Endothelial cell of umbilical vein (primary cell): ENCODE measurements at regions not wholly inside any gene's neighbourhood (a gene's known extent, or its start where the extent isn't known, plus 50 kb on each side); places are given as distances from the start of the nearest gene placed in this dataset.

Source experiments
- BruUV-seq: library from RNA; stranded (reverse); fragments of 400-500 nt; replicated peaks from 2 replicates; lab custom pipeline; 2021; lab: Mats Ljungman, UMichigan
- CTCF ChIA-PET: fragments of 300-600, 350-600 bp; sonication (Branson Sonifier 250); formaldehyde crosslinking; loops from one replicate; lab custom pipeline; 2021; ENCODE audit warnings: antibody characterized with exemption, inconsistent platforms; lab: Charles Lee
- POLR2A ChIA-PET: fragments of 300-600, 350-600 bp; sonication (Branson Sonifier 250); formaldehyde crosslinking; loops from one replicate; lab custom pipeline; 2021; ENCODE audit warnings: antibody characterized with exemption, inconsistent platforms; lab: Charles Lee
- DNase-seq: peaks from one replicate; pipeline ENCODE4 v3.0.0-alpha.2; 2011; ENCODE audit warnings: low read depth, low spot score
- FAIRE-seq: peaks from 2 replicates; lab custom pipeline; 2011; peaks lifted over from hg19 to GRCh38; lab: Jason Lieb, UNC
- H2AFZ ChIP-seq: 2 replicates; pipeline ENCODE4 v1.6.0; 2012; ENCODE audit warnings: low read depth, low read length, control low read depth, inconsistent platforms
- H3K27ac ChIP-seq: 2 replicates; pipeline ENCODE4 v1.5.1; 2011; ENCODE audit warnings: low read depth, mild to moderate bottlenecking, control low read depth, low read length, moderate library complexity; ENCODE audit not compliant: insufficient read depth
- H3K27me3 ChIP-seq, 2 experiments: 2 replicates each; pipeline versions ENCODE4 v1.6.0 to v1.6.1; 2011; ENCODE audit warnings: low read length in 2 of 2, mixed read lengths in 1 of 2; ENCODE audit not compliant: control insufficient read depth in 2 of 2, insufficient read depth in 2 of 2
- H3K36me3 ChIP-seq, 2 experiments: 2 replicates in 1 of 2; 3 replicates in 1 of 2; pipeline ENCODE4 v1.5.1; 2011; ENCODE audit warnings: low read length in 2 of 2, mild to moderate bottlenecking in 1 of 2, moderate library complexity in 1 of 2; ENCODE audit not compliant: control insufficient read depth in 2 of 2, insufficient read depth in 2 of 2; ENCODE audit errors: extremely low read depth in 1 of 2
- H3K4me1 ChIP-seq: 3 replicates; pipeline ENCODE4 v1.5.1; 2011; ENCODE audit warnings: mild to moderate bottlenecking, low read length; ENCODE audit not compliant: control insufficient read depth, insufficient read depth; ENCODE audit errors: extremely low read depth
- H3K4me2 ChIP-seq: 2 replicates; pipeline ENCODE4 v1.6.1; 2011; ENCODE audit warnings: low read length, control low read depth, mixed read lengths; ENCODE audit not compliant: insufficient read depth
- H3K4me3 ChIP-seq, 3 experiments: fragments of 200-600 bp in 1 of 3; sonication (generic), shearing (Covaris generic) in 1 of 3; replicated peaks in 1 of 3; 2 replicates each; pipeline ENCODE4 v1.5.1; 2011 to 2016; ENCODE audit warnings: control low read depth in 3 of 3, low read length in 3 of 3, mild to moderate bottlenecking in 2 of 3, inconsistent platforms in 1 of 3, low read depth in 1 of 3, moderate library complexity in 1 of 3; ENCODE audit not compliant: insufficient read depth in 1 of 3
- H3K79me2 ChIP-seq: 2 replicates; pipeline ENCODE4 v1.6.0; 2012; ENCODE audit warnings: low read length, inconsistent platforms; ENCODE audit not compliant: control insufficient read depth, insufficient read depth
- H3K9ac ChIP-seq: replicated peaks from 2 replicates; pipeline ENCODE3; 2011; ENCODE audit warnings: low read length, control low read depth; ENCODE audit not compliant: insufficient read depth; ENCODE audit errors: extremely low read depth
- H3K9me1 ChIP-seq: replicated peaks from 3 replicates; pipeline ENCODE4 v1.6.0; 2011; ENCODE audit warnings: mild to moderate bottlenecking, low read length; ENCODE audit not compliant: control insufficient read depth, insufficient read depth; ENCODE audit errors: extremely low read depth
- H3K9me3 ChIP-seq: replicated peaks from 2 replicates; pipeline ENCODE4 v1.5.1; 2012; ENCODE audit warnings: low read length, inconsistent platforms; ENCODE audit not compliant: control insufficient read depth, insufficient read depth
- H4K20me1 ChIP-seq: replicated peaks from 2 replicates; pipeline ENCODE3; 2011; ENCODE audit warnings: mild to moderate bottlenecking, low read length; ENCODE audit not compliant: control insufficient read depth, insufficient read depth; ENCODE audit errors: extremely low read depth
- EZH2 ChIP-seq: IDR thresholded peaks from 2 replicates; pipeline ENCODE4 v1.6.1; 2012; ENCODE audit warnings: borderline replicate concordance, low read depth, mild to moderate bottlenecking, moderate library complexity, low read length, inconsistent platforms; ENCODE audit not compliant: severe bottlenecking
- FOS ChIP-seq: IDR thresholded peaks from 2 replicates; pipeline ENCODE4 v1.6.1; 2011; ENCODE audit warnings: mild to moderate bottlenecking, low read length, moderate library complexity, borderline replicate concordance; ENCODE audit not compliant: insufficient read depth
- GATA2 ChIP-seq: IDR thresholded peaks from 2 replicates; pipeline ENCODE4 v1.7.0; 2011; ENCODE audit warnings: low read depth, mild to moderate bottlenecking, moderate library complexity, mixed read lengths, low read length; ENCODE audit not compliant: insufficient read length, insufficient read depth
- JUN ChIP-seq: IDR thresholded peaks from 2 replicates; pipeline ENCODE4 v1.6.1; 2011; ENCODE audit warnings: borderline replicate concordance, low read depth; ENCODE audit not compliant: insufficient read length, insufficient read depth
- MYC ChIP-seq: IDR thresholded peaks from one replicate; pipeline ENCODE4 v1.6.1; 2011; ENCODE audit warnings: mild to moderate bottlenecking, low read depth, low read length
- POLR2A ChIP-seq: IDR thresholded peaks from 2 replicates; pipeline ENCODE4 v1.6.1; 2012; ENCODE audit warnings: low read depth, mild to moderate bottlenecking, control low read depth, low read length
- POLR2AphosphoS5 ChIP-seq: IDR thresholded peaks from 2 replicates; pipeline ENCODE4 v1.6.1; 2012; ENCODE audit warnings: low read depth, mild to moderate bottlenecking, control low read depth, low read length, moderate library complexity; ENCODE audit not compliant: insufficient read depth
- dilution Hi-C: fragments of 300-500 bp; cut with MboI; formaldehyde crosslinking; loops from one replicate; pipeline ENCODE4 v1.15.0; 2019; ENCODE audit warnings: low sequenced_read_pairs; ENCODE audit not compliant: extremely low pct_ligation_motif_present
- intact Hi-C: fragments of 100-400 bp; cut with micrococcal nuclease; formaldehyde crosslinking; loops from one replicate; pipeline ENCODE4 v1.10.0; 2022
- TF ChIP-seq, protein P1 (sequence below), 2 donors: IDR thresholded peaks; 1 replicate in 1 of 2; 2 replicates in 1 of 2; pipeline ENCODE4 v1.5.1; 2011; ENCODE audit warnings: low read length in 2 of 2, mild to moderate bottlenecking in 2 of 2, moderate library complexity in 2 of 2, control low read depth in 1 of 2, inconsistent platforms in 1 of 2, low read depth in 1 of 2; ENCODE audit not compliant: insufficient read depth in 1 of 2; ENCODE audit errors: extremely low read depth in 1 of 2
- TF ChIP-seq, protein P2 (sequence below): IDR thresholded peaks from 2 replicates; pipeline ENCODE4 v1.6.1; 2011; ENCODE audit not compliant: insufficient read depth, insufficient read length

DNA sequence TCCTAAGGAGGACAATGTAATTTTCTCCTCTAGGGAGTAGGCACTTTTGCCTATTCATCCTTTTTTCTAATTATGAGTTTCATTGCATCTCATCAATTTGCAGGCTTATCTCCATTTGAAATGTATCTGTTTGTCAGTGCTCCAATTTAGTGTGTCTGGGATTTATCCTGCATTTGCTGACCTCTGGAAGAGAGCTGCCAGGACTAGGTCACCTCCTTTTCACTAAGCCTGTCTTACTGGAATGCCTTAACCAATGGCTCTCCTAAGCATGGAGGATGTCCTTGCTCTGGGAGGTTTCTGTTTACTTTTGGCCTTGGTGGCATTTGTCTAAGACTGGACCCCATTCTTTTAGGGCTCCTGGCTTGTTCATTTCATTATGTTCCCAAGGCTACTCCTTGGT lies 261.5 kb downstream of the NEBL start:
- H3K4me2 ChIP-seq: no peak overlapping the region
- CTCF ChIA-PET: no interaction called here
- POLR2A ChIA-PET: no interaction called here
- no peak overlapping the region for H2AFZ ChIP-seq
- intact Hi-C loops: no loop called here
- no peaks in the 10 kb centered on the region for H3K36me3 ChIP-seq
- no peaks in the 10 kb centered on the region for H3K27me3 ChIP-seq
- dilution Hi-C loops: no loop called here
- no peaks in the 10 kb centered on the region for H3K4me1 ChIP-seq
- peaks cover 8% of the 10 kb centered on the region for H3K9me3 ChIP-seq
- DNase-seq (no peak), FAIRE-seq (no peak)
- H3K79me2 ChIP-seq: no peaks in the 10 kb centered on the region
- H3K9ac ChIP-seq: no peak overlapping the region
- no TSS peak for BruUV-seq
- no peaks in the 10 kb centered on the region for H3K9me1 ChIP-seq
- no peak overlapping the region for H3K27ac ChIP-seq
- no peak for TF ChIP-seq MYC
- no peak for TF ChIP-seq POLR2A
- TF ChIP-seq, protein P1, sequence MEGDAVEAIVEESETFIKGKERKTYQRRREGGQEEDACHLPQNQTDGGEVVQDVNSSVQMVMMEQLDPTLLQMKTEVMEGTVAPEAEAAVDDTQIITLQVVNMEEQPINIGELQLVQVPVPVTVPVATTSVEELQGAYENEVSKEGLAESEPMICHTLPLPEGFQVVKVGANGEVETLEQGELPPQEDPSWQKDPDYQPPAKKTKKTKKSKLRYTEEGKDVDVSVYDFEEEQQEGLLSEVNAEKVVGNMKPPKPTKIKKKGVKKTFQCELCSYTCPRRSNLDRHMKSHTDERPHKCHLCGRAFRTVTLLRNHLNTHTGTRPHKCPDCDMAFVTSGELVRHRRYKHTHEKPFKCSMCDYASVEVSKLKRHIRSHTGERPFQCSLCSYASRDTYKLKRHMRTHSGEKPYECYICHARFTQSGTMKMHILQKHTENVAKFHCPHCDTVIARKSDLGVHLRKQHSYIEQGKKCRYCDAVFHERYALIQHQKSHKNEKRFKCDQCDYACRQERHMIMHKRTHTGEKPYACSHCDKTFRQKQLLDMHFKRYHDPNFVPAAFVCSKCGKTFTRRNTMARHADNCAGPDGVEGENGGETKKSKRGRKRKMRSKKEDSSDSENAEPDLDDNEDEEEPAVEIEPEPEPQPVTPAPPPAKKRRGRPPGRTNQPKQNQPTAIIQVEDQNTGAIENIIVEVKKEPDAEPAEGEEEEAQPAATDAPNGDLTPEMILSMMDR (IDR thresholded peaks at IDR 0.05; ENCODE audit: extremely low read depth in 1 of 2, insufficient read depth in 1 of 2, low read depth in 1 of 2, low read length in 2 of 2): no peak
- no peak for TF ChIP-seq GATA2
- TF ChIP-seq, protein P2, sequence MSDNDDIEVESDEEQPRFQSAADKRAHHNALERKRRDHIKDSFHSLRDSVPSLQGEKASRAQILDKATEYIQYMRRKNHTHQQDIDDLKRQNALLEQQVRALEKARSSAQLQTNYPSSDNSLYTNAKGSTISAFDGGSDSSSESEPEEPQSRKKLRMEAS: no peak
- no peak for TF ChIP-seq POLR2AphosphoS5
- no peak for TF ChIP-seq EZH2
- no peak for TF ChIP-seq JUN
- TF ChIP-seq FOS: no peak
- H3K4me3 ChIP-seq: no peak overlapping the region
- no peaks in the 10 kb centered on the region for H4K20me1 ChIP-seq
